GM19043 (cell line): ENCODE measurements at regions not wholly inside any gene's neighbourhood (a gene's known extent, or its start where the extent isn't known, plus 50 kb on each side); places are given as distances from the start of the nearest gene placed in this dataset.
"Not testable (repeated sequence)": the region's sequence is repeated elsewhere in the genome, so short reads cannot be mapped to it uniquely, and the experiment has no call there.

ENCODE experiments used
- ATAC-seq: cut with Tn5 transposase; IDR thresholded peaks from one replicate; pipeline ENCODE4 v1.9.1; 2021; ENCODE audit warnings: low read depth; ENCODE audit not compliant: unreplicated experiment

DNA sequence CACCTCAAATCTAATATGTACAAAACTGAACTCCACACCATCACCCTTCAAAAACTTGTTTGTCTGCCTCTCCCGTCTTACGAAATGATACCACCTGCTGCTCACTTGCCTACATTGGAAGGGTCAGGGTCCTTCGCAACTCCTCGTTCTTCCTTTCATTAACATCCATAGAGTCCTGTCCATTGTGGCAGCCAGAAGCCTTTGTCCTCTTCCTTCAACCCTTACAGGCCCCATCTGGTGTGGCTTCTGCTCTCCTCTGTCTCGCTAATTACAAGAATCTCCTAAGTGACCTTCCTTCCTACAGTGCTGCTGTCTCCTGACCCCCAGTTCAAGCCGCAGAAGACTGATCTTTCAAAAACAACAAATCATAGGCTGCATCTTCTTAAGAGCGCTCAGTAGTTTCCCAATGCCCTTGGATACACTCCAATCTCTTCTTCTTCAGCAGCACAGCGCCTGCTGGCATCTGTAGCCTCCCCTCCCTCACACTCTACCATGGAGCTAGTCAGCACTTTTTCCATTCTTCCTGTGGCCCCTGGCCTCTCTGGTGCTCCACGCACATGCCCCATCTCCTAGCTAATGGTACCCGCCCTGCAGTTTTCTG, 382.7 kb downstream of the LIG4 start:
- no peak for ATAC-seq

DNA sequence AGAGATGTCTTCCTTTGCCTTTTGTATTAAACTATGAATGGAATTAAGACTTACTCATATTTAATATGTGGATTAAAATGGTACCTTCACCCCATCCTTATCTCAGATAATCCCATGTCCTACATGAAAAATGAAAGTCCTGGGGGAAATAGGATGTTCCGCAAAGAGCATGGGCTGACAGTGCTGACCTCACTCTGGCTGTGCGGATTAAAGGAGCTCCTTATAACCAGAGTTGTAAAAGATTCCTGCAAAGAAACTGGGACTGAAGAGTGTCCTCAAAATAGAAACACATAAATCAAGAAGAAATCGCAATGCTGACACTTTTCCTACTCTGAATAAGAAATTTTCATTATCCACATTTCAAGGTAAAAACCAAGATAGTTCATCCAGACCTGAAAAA, 384.5 kb downstream of the LIG4 start:
- ATAC-seq: no peak

DNA sequence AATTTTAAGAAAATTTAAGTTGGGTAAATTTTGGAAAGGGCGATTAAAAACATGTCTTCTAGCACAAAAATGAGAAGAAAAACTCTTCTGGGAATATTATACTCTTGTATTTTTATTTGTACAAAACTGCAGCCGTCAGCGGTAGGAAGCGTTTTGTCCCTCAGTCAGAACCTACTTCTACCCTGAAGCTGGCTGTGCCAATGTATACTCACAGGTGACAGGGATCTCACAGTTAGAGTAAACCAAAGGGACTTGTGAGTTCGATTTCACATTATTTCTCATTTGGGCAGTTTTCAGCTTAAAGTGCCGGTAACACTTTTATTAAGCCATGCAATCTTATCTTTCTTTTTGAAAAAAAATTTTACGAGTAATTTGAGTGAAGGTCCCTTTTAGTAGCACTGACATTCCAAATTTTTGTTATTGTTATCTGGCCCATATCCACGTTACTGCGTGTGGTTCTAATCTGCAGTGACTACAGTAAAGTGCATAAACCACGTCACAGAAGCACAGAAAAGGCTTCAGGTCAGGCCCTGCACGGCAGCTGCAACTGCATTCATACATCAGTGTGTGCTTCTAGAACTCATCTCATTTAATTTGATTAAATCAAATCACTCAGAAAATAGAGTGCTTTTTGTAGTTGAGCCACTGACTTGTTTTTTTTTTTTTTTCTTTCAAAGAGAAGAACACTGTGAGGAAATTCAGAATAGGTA, 387.3 kb downstream of the LIG4 start:
- no peak for ATAC-seq

DNA sequence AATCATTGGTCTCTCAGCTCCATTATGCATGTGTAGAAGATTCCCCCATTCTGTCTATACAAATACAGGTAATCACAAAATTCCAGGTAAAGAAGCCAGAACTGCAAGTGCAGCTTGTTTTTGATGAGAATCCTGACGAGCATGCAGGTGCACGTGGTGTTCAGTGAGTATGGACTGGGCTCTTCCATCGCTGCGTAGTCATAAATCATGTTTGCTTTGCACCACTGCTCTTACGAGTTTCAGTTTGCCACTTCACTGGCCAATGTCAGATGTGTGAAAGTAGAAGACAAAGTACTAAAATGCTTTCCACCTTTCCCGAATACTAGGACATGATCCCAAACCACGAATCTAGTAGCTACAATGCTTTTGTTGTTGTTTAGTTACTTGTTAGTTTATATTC, 390.7 kb downstream of the LIG4 start:
- no peak for ATAC-seq

DNA sequence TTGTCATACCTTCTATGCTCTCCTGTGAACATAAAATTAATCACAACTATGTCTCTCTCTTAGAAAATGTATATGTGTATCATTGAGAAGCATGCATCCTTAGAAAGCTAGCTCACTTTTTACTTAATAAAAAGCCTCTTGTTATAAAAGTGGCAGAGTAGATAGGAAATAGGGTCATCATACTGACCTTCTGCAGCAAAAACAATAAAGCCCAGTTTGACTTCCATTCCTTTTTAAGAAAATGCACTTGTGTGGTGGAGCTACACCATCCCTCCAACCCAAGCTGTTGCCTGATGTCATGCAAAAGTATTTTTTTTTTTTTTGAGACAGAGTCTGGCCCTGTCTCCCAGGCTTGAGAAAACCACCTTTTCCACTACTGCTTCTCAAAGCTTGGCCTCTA, 393.3 kb downstream of the LIG4 start:
- no peak for ATAC-seq

DNA sequence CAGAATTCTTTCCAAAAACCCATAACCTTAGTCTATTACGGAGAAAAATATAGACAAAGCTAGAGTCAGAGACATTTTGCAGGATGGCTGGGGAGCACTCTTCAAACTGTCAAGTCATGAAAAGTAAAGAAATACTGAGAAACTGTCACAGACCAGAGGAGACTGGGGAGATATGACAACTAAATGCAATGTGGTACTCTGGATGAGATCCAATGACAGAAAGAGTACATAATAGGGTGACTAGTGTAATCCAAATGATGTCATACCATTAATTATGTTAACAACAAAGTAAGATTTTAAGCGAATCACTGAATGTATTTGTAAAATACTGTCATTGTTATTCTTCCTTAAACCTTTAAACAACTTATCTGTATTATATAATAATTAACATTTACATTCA, 393.8 kb downstream of the LIG4 start:
- no peak for ATAC-seq

DNA sequence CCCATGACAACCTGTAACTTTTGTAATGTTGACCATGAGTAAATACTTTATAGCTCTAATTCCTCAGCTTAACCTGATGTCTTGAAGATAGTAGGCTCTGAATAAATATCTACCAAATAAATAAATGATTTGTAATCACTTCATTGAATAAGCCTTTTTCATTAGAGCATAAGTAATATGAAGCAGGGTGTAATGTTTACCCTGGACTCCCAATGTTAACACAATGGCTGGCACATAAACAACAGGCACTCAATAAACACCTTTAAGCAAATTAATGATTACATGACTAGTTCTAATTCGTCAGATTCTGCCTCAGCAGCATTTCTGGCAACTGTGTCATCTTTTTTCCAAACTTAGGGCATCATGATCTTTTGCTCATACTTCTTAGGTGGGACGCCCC, 396.3 kb downstream of the LIG4 start:
- no peak for ATAC-seq

DNA sequence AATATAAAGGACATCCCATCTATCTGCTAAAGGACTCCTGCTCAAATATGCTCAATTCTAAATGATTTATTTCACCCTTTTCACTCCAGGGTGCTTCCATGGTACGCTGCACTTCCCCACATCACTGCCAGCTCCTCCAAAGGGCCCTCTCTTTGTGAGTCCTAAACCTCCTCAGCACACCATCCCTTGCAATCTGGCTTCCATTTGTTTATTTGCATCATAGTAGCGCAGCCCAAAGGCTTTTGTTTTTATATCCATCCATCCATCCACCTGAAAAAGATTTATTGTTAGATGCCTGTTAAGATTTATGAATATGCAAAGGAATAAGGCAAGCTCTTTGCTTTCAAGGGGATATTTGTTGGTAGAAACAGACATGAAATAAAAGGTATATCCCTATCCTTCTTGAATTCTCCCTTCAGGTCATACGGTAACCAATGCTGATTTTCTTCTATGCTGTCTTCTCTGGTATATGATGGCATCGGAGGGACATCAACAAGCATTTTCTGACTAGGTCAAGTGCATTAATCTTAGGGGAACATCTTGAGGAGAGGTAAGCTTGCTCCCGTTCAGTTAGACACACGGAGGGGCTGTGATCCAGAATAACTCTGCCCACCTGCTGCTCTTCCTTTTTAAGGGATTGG, 397.6 kb downstream of the LIG4 start:
- no peak for ATAC-seq

DNA sequence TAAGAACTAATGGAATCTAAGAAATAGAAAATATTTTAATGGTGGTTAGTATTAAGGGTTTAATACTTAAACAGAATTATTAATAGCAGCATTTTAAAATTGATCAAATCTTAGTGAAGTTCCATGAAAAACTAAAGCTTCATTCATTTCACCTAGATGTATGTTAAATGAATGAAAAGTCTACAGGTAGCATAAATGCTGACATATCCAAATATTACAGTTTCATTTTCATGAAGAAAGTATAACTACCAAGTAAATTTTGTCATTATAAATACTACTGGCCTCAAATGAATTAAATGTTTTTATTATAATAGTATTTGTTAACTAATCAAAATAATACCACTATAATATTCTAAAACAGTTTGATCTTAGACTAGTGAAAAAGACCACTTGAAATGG, 403.3 kb downstream of the LIG4 start:
- no peak for ATAC-seq

DNA sequence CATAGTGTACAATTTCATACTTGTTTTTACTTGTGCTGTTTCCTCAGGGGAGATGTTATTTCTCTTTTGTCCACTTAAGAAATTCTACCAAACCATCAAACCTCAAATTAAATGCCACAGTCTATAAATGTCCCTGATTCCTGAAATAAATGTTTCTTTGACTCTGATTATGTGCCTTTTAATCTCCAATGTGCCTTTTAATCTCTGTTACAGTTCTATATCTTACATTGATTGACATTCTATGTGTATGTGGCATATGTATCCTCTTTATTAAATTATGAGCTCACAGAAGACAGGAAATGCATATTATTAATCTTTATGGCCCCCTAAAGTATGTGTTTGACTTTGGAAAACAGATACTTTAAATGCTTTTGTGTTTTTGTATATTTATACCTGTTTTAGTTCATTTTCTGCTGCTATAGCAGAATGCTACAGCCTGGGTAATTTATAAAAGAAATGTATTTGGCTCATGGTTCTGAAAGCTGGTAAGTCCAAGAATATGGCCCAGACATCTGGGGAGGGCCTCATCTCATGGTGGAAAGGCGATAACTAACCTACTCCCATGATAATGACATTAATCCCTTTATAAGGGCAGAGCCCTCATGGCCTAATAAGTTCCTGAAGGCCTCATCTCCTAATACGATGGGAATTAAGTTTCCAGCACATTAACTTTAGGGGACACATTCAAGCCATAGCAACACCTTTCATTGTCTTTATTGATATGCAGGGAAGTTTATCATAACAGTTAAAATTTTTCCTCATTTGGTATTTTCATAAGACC, 403.9 kb downstream of the LIG4 start:
- ATAC-seq: no peak

DNA sequence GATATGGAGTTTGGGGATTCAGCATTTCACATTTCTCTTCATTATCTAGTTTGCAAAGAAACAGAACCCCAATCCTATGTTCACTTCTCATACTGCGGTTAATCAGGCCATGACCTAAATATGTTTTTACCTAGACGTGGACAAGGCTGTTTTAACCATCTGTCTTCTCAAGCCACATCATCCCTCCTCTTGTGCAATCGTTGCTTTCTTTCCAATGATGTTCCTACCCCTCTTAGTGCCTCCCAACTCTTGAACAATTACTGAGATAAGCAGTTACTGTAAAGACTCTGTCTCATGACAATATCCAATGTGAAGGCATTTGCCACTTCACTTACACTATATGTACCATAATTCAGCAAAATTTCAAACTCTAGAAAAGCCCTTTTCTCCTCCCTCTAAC, 406.2 kb downstream of the LIG4 start:
- ATAC-seq: no peak

DNA sequence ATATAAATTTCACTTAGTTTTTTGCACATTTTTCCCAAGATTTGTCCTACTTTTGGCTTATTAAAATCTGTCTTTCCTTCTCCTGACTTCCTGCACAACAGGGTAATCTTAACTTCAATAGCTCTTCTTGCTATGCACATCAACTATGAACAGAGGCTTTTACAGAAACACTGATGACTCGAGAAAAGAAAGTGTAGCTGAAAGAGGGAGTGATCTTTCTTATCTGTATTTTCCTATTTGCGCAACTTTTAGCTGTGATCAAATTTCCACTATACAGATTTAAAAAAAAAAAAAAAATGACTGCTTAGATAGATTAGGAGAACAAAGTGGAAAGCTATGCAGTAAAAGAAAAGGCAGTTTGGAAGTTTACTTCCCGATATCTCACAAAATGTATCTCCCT, 406.9 kb downstream of the LIG4 start:
- no peak for ATAC-seq

DNA sequence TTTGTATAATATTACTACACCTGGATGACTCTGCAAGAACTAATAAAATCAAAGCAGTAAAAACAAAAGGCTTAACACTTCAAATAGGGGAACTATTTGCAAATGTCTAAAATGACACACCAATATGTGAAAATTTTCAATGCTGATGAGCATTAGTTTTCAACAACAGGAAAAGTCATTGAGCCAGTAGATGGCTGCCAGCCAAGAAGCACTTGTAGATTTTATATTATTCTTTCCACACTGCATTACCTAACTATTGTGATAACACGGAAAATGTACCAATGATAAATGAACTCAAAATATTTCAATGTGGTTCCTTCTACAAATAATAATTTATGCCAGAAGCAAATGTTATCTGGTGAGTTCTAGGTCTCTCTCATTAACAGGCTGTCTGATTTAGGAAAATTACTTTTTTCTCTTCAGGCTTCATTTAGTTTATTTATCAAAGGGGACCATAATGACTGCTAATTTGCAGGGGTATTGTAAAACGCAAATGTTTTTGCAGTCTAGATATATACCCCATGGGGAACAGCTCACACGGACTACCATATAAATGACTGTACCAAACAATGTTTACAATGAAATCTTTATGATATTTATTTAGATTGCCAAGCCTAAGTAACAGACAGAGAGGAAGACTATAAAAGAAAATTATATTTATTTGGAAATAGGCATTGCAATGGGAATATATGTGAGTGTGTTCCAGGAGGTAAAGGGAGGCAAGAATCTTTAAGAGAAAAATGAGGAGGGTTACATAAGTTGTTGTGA, 407.8 kb downstream of the LIG4 start:
- ATAC-seq: no peak

DNA sequence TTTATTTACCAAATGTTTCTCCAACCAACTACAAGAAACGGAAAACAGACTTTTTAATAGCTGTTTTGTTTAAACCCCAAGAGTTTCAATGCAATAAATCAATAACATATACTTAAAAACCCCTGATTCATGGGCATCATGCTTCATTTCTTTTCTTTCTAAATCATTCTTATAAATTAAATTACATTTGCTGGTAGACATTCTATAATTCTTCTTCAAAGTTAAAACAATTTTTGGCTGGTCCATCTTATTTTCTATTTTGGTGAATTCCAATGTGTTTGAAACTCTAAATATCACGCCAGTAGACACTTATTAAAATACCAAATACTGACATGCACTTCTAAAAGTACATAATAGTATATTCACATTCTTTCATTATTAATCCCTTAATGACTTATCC, 408.6 kb downstream of the LIG4 start:
- no peak for ATAC-seq

DNA sequence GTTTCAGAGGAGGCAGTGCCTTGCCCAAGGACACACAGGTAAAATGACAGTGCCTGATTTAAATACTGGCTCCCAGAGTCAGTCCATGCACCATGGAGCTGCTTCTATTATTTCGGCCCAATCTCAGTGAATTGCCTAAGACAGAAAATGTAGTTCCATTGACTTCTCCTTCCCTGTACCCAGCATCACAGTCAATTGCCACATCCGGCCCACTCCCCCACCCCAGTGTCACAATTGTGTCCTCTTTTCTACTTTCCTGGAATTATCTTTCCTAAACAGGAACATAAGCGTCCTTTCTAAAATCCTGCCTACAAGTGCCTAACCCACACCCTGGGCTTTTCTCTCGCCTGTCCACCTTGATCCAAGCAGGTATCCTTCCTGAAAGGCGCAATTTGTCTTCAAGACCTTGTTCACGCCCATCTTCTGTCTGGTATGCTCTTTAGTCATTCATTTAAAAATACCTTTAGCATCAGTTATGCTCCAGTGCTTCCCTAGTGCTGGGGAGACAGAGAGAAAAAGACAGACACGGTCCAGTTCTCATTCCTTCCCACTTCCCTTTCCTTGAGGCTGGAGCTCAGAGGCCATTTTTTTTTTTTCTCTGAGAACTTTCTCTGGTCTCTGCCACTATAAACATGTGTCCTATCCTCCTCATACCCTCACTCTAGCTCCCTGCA, 411.4 kb downstream of the LIG4 start:
- ATAC-seq: no peak

DNA sequence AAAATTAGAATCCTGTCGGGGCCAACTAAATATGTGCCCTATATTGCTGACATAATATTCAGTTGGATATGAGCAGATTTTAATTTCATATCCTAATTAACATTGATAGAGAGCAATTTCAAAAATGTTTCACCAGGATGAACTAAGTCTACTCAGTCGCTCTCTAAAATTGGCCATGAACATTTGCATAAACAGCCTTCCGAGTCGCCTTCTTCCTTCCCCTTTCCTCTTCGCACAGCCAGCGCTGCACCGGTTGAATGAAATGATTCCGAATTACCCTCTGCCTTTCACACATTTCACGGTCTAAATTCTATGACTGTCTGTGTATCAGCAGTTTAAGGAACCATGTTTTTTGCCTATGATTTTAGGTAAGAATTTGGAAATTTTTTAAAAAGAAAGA, 413.7 kb downstream of the LIG4 start:
- ATAC-seq: no peak

DNA sequence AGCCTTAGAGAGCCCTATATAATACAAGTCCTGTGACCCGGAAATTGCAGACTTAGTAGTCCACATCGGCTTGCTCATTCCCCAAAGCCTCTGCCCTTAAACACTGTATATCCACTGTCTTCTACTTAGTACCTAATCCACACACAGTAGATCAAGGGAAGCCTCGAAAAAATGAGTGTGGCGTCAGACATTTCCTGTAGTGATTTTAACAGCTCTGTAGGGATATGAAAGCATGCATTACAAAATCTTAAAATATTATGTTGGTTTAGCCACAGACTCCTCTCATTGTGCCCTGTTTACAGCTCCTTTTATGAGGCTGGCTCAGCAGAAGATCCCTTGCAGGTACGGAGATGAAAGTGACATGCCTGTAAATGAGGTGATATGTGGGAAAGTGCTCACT, 416.3 kb downstream of the LIG4 start:
- no peak for ATAC-seq

DNA sequence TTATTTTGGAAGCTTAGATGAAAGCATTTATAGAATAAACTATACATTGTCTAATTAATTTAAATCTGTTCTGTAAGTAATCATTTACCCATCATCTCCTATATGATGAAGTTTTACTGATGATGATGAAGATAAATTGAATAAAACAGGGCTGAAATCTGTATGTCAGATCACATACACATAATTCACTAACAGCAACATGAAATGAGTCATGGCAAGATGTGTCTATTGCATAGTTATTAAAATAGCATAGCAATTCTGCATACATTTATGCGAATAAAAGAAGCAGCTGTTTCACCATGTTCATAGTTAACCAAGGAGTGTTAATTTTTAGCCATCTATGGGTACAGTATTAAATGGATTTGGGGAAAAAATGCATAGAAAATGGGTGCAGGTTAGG, 424.9 kb downstream of the LIG4 start:
- ATAC-seq: no peak

DNA sequence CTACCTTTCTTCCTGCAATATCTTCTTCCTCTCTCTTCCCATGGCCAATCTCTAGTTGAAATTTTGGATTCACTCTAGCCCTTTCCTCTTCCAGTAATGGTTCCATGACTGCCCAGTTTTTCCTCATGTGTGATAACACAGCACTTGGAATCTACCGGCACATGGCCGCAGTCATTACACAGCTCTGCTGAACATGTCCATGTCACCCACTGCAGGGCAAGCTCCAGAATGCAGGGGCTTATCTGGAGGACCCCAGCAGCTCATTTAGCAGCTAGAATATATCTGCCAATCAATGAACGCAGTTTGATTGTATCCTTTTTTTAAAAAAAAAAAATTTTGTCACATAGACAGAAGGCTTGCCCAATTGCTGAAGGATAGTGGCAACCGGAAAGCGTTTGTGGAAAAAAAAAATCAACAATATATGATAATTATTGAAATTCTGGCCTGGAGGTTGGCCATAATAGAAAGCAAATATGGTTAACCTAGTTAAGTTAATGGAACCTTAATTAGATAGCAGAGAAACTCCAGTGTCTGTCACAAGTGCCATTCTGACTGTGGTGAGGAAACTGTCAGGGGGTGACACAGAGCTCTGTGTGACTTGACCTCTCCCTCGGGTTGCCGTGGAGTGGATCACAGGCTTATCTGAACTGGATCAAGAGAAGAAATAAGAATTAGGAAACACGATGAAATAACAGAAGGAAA, 426.7 kb downstream of the LIG4 start:
- no peak for ATAC-seq

DNA sequence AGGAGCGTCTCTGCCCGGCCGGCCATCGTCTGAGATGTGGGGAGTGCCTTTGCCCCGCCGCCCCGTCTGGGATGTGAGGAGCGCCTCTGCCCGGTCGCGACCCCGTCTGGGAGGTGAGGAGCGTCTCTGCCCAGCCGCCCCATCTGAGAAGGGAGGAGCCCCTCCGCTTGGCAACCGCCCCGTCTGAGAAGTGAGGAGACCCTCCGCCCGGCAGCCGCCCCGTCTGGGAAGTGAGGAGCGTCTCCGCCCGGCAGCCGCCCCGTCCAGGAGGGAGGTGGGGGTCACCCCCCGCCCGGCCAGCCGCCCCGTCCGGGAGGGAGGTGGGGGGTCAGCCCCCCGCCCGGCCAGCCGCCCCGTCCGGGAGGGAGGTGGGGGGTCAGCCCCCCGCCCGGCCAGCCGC, 432.7 kb downstream of the LIG4 start:
- ATAC-seq: not testable (repeated sequence)
